LNCaP clone FGC (cell line): ENCODE measurements at regions not wholly inside any gene's neighbourhood (a gene's known extent, or its start where the extent isn't known, plus 50 kb on each side); places are given as distances from the start of the nearest gene placed in this dataset.

ENCODE experiments used
- DNase-seq: peaks from one replicate; pipeline ENCODE4 v3.0.0-alpha.2; 2011; ENCODE audit warnings: low read depth
- H3K4me3 ChIP-seq: 2 replicates; pipeline ENCODE4 v1.5.1; 2011; ENCODE audit warnings: mild to moderate bottlenecking, low read depth, low read length, control low read depth
- TF ChIP-seq, protein P1 (sequence below): IDR thresholded peaks from 2 replicates; pipeline ENCODE4 v1.5.1; 2012; ENCODE audit warnings: mild to moderate bottlenecking; ENCODE audit not compliant: control insufficient read depth, insufficient read depth; ENCODE audit errors: extremely low read depth

DNA sequence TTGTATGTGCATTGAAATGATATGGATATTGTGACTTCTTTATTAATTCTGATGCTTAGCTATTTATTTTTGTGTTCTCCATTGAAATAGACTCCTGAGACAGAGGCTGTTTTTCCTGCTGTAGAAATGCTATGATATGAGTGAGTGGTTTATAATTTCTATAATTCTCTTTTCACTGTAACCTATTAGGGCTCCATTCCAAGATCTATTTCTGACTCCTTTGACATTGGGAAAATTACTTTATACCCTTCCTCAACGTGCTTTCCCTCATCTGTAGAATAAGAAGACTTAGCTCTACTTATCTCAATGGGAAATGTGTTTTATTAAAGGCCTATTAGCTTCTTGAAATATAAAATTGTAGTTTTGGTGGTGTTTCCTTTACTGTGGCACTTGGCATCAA is 144.5 kb upstream of the RPRM start:
- DNase-seq: no peak
- TF ChIP-seq, protein P1, sequence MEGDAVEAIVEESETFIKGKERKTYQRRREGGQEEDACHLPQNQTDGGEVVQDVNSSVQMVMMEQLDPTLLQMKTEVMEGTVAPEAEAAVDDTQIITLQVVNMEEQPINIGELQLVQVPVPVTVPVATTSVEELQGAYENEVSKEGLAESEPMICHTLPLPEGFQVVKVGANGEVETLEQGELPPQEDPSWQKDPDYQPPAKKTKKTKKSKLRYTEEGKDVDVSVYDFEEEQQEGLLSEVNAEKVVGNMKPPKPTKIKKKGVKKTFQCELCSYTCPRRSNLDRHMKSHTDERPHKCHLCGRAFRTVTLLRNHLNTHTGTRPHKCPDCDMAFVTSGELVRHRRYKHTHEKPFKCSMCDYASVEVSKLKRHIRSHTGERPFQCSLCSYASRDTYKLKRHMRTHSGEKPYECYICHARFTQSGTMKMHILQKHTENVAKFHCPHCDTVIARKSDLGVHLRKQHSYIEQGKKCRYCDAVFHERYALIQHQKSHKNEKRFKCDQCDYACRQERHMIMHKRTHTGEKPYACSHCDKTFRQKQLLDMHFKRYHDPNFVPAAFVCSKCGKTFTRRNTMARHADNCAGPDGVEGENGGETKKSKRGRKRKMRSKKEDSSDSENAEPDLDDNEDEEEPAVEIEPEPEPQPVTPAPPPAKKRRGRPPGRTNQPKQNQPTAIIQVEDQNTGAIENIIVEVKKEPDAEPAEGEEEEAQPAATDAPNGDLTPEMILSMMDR: no peak
- no peak overlapping the region for H3K4me3 ChIP-seq

DNA sequence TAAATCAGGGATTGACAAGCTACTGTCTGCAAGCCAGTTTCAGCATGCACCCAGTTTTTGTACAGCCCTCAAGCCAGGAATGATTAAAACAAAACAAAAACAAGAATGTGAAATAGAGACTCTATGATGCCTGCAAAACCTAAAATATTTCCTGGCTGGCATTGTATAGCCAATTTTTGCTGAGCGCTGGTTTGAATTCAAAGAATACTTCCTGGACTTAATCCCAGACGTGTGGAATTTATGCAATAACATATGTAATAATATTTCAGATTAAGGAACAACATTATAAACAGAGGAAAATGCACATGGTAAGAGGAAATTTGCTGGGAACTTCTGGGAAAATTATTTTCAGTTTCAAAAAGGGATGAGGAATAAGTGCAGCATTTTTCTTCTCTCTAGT is 148.1 kb upstream of the RPRM start:
- DNase-seq: no peak
- H3K4me3 ChIP-seq: no peak overlapping the region
- TF ChIP-seq, protein P1: no peak

DNA sequence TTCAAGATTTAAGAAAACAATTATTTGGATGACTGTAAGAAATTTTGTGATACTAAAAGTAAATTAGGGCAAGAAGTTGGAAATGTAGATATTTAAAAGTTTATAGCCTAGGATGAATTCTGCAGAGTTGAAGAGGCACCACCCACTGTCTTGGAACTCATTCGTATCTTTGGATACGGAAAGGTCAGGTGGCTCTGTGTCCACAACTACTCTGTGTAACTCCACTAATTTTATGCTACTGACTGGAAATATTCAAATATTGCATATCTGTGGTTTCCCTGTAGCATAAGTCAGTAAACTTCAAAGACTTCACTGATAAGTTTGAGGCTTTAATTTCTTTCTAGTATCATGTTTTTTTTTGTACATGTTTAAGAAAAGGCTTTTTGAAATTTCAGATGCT is 156.9 kb upstream of the RPRM start:
- no peak for DNase-seq
- no peak overlapping the region for H3K4me3 ChIP-seq
- TF ChIP-seq, protein P1: no peak

DNA sequence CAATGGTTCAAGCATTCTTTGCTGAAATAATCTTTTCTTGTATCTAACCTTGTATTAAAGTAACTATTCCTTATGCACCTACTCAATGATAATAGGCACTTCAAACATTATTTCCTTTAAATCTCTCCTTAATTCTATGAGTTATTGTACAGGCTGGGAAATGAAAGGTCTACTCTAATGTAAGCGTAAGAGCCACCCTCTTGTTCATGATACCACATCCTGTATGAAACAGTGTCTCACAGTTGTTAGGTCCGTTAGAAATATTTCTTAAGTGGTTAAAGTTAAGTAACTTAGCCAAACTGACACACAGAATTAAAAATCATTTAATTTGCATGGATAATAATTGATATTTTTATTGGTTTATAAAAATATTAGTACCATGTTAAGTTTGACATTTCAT is 162.5 kb upstream of the RPRM start:
- no peak overlapping the region for H3K4me3 ChIP-seq
- TF ChIP-seq, protein P1: no peak
- no peak for DNase-seq

DNA sequence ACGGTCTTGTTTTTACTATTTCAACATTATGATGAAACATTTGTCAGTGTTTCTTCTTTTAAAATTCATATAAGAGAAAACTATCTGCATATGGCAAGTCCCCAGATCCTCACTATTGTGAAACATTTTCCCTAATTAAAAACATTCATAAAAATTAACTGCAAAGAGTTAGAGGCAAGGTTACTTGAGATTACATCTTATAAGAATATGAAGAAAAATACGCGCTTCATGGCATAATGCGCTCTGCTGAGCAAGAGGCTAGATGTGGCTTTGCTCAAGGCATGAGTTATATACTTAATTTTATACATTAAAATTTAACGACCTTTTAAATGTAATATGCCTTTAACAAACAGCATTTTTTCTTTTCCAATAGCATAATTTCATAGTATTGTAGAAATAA is 166.4 kb upstream of the RPRM start:
- TF ChIP-seq, protein P1: no peak
- DNase-seq: no peak
- no peak overlapping the region for H3K4me3 ChIP-seq

- no peak overlapping the region for H3K4me3 ChIP-seq
- TF ChIP-seq, protein P1: no peak
- DNase-seq: no peak
Observed at GRCh38 chr2:153645599-153645998, 167.0 kb upstream of the RPRM start.

GRCh38 chr2:153657651-153658050 is 179.1 kb upstream of the RPRM start:
- DNase-seq: no peak
- TF ChIP-seq, protein P1: no peak
- H3K4me3 ChIP-seq: no peak overlapping the region
